Pancreas (tissue), 10 donors: ENCODE measurements at regions not wholly inside any gene's neighbourhood (a gene's known extent, or its start where the extent isn't known, plus 50 kb on each side); places are given as distances from the start of the nearest gene placed in this dataset.

ENCODE experiments used
- ATAC-seq, 4 donors: fragments of 200-7000 bp; cut with Tn5 transposase; one replicate each; pipeline versions ENCODE4 v1.8.0 to v1.9.1; 2020; ENCODE audit warnings: mild to moderate bottlenecking in 4 of 4, moderate library complexity in 4 of 4
- DNase-seq, 6 donors: peaks; one replicate each; pipeline ENCODE4 v3.0.0-alpha.2; 2020
- FAIRE-seq: peaks from 2 replicates; lab custom pipeline; 2012; peaks lifted over from hg19 to GRCh38; lab: Jason Lieb, UNC
- H3K27ac ChIP-seq, 4 donors: fragments of 200-600 bp; sonication (generic); 1 replicate in 3 of 4; 2 replicates in 1 of 4; pipeline versions ENCODE4 v1.5.0 to v1.8.0; 2020
- H3K27me3 ChIP-seq, 4 donors: fragments of 200-600 bp; one replicate each; pipeline ENCODE4 v1.8.0; 2021
- H3K36me3 ChIP-seq, 3 donors: fragments of 200-600 bp; sonication (generic) in 1 of 3; one replicate each; pipeline versions ENCODE4 v1.5.0 to v1.8.0; 2020 to 2021
- H3K4me1 ChIP-seq, 3 donors: fragments of 200-600 bp; one replicate each; pipeline ENCODE4 v1.8.0; 2021
- H3K4me3 ChIP-seq, 4 donors: fragments of 200-600 bp; sonication (generic) in 2 of 4; one replicate each; pipeline versions ENCODE4 v1.5.0 to v1.8.0; 2020 to 2021
- H3K9me3 ChIP-seq, 4 donors: fragments of 200-600 bp; one replicate each; pipeline ENCODE4 v1.8.0; 2021
- CTCF ChIP-seq, 4 donors: fragments of 200-600 bp; sonication (generic) in 3 of 4; IDR thresholded peaks; one replicate each; pipeline versions ENCODE4 v1.5.0 to v1.8.0; 2021; ENCODE audit warnings: antibody characterized with exemption in 4 of 4
- WGBS, 2 donors: extraction: QIAGEN DNeasy Blood & Tissue Kit; methylation state at CpG; one replicate each; pipeline ENCODE4 v1.1.7; 2013; 5-methylcytosine and 5-hydroxymethylcytosine counted together
- intact Hi-C, 3 donors: fragments of 100-400 bp; cut with DNase I; formaldehyde crosslinking; loops; one replicate each; pipeline versions ENCODE4 v1.11.1 to v1.14.2; 2022
- donor health status: healthy with polysubstance abuse.
- donor health status: DM: no; HTN: no; CAD: no; lungs with moderate emphysema.
- donor health status: DM: no; HTN: no; CAD: no.
- donor health status: control.
- donor health status: control.
- donor health status: Bipolar disorder and iron deficiency.
- donor health status: DM: yes; HTN: yes; CAD: no.
- donor health status: DM: no; HTN: no; CAD: no.
- donor health status: DM: no; HTN: no; CAD: no.
- donor health status: DM: yes; HTN: yes; CAD: no.

- 51 to 67% methylated on average over 5 of the region's 5 CpGs for WGBS, 2 donors
- FAIRE-seq: no peak
- no peaks in the 10 kb centered on the region for H3K36me3 ChIP-seq
- peaks cover 0 to 5% (median 0%) of the 10 kb centered on the region in 4 donors for H3K27me3 ChIP-seq
- TF ChIP-seq CTCF (IDR thresholded peaks at IDR 0.05): no peak
- no peak overlapping the region for H3K27ac ChIP-seq
- no peak overlapping the region for H3K4me3 ChIP-seq
- H3K4me1 ChIP-seq: no peaks in the 10 kb centered on the region
- no peaks in the 10 kb centered on the region for H3K9me3 ChIP-seq
- intact Hi-C loops: no loop called here
- no peak for ATAC-seq
- no peak for DNase-seq
These were observed 998.0 kb downstream of the DSC3 start for GRCh38 chr18:30044496-30044895.

GRCh38 chr18:30039201-30039600, 1003.3 kb downstream of the DSC3 start:
- H3K9me3 ChIP-seq: no peaks in the 10 kb centered on the region
- no peak for TF ChIP-seq CTCF (IDR thresholded peaks at IDR 0.05)
- H3K4me1 ChIP-seq: no peaks in the 10 kb centered on the region
- DNase-seq: no peak
- no peak for FAIRE-seq
- H3K27ac ChIP-seq: no peak overlapping the region
- H3K27me3 ChIP-seq: no peaks in the 10 kb centered on the region
- intact Hi-C loops: no loop called here
- no peaks in the 10 kb centered on the region for H3K36me3 ChIP-seq
- H3K4me3 ChIP-seq: no peak overlapping the region
- ATAC-seq: no peak

DNA sequence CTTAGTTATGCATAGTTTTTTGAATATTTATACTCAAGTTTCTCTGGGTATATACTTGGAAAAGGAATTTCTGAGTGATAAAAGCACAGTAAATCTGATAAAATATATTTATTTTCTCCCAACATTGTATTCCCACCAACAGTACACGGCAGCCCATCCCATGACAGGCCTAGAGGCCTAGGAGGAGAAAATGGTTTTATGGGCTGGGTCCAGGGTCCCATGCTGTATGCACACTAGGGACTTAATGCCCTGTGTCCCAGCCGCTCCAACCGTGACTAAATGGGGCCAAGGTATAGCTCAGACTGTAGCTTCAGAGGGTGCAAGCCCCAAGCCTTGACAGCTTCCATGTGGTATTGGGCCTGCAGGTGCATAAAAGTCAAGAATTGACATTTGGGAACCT, 1007.7 kb downstream of the DSC3 start:
- H3K36me3 ChIP-seq: no peaks in the 10 kb centered on the region
- H3K9me3 ChIP-seq: no peaks in the 10 kb centered on the region
- FAIRE-seq (no peak), ATAC-seq (no peak), DNase-seq (no peak)
- intact Hi-C loops: no loop called here
- WGBS, 2 donors: 81 to 85% methylated on average over 3 of the region's 3 CpGs
- no peak overlapping the region for H3K4me3 ChIP-seq
- H3K4me1 ChIP-seq: no peaks in the 10 kb centered on the region
- H3K27ac ChIP-seq: no peak overlapping the region
- no peaks in the 10 kb centered on the region for H3K27me3 ChIP-seq
- no peak for TF ChIP-seq CTCF (IDR thresholded peaks at IDR 0.05)

GRCh38 chr18:30016179-30016578, 1026.4 kb downstream of the DSC3 start:
- Histone ChIP-seq H3K4me1 (no peaks in the 10 kb centered on the region), H3K27ac (no peak overlapping the region), H3K9me3 (no peaks in the 10 kb centered on the region), H3K27me3 (peaks cover 0 to 5% (median 0%) of the 10 kb centered on the region in 4 donors), H3K4me3 (no peak overlapping the region), H3K36me3 (no peaks in the 10 kb centered on the region)
- FAIRE-seq (no peak), DNase-seq (no peak), ATAC-seq (no peak)
- intact Hi-C loops: no loop called here
- 54 to 71% methylated on average over 2 of the region's 2 CpGs for WGBS, 2 donors
- TF ChIP-seq CTCF (IDR thresholded peaks at IDR 0.05): no peak

DNA sequence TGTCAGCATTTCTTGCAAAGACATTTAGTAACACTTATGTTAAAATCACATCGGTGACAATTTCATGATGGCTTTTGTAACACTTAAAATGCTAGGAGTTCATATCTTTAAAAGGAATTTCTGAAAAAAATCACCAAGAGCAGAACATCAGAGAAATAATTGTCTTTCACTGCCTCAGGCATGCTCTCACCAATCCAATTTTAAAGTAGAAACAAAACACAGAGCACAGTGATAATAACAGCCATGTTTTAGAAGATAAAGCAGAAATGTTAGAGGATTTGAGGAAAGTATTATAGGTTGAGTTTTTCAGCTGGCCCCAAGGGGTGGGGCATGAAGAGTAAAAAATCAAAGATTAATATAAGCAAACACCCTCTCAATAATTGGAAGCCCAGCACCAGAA, 1037.6 kb downstream of the DSC3 start:
- TF ChIP-seq CTCF (IDR thresholded peaks at IDR 0.05): no peak
- ATAC-seq: no peak
- FAIRE-seq: no peak
- intact Hi-C loops: no loop called here
- 73 to 75% methylated on average over 1 of the region's 1 CpG for WGBS, 2 donors
- no peak overlapping the region for H3K4me3 ChIP-seq
- peaks cover 0 to 11% (median 4%) of the 10 kb centered on the region in 4 donors for H3K27me3 ChIP-seq
- H3K4me1 ChIP-seq: peaks cover 0 to 8% (median 0%) of the 10 kb centered on the region in 3 donors
- peaks cover 0 to 3% (median 0%) of the 10 kb centered on the region in 4 donors for H3K9me3 ChIP-seq
- DNase-seq: no peak
- H3K36me3 ChIP-seq: no peaks in the 10 kb centered on the region
- no peak overlapping the region for H3K27ac ChIP-seq
